Nephron progenitor cell (in vitro differentiated cells): ENCODE measurements at regions not wholly inside any gene's neighbourhood (a gene's known extent, or its start where the extent isn't known, plus 50 kb on each side); places are given as distances from the start of the nearest gene placed in this dataset.

Experiments
- DNase-seq: peaks from one replicate; pipeline ENCODE4 v3.0.0; 2021
- H3K27ac Mint-ChIP-seq: 2 replicates; pipeline ENCODE4 v1.8.0; 2021; ENCODE audit warnings: mild to moderate bottlenecking, moderate library complexity, mixed read lengths
- H3K27me3 Mint-ChIP-seq: 2 replicates; pipeline ENCODE4 v1.8.0; 2021; ENCODE audit warnings: mild to moderate bottlenecking, low read depth, mixed read lengths; ENCODE audit not compliant: poor library complexity
- H3K36me3 Mint-ChIP-seq: 2 replicates; pipeline ENCODE4 v1.8.0; 2021; ENCODE audit warnings: low read depth, mixed read lengths
- H3K4me1 Mint-ChIP-seq: 2 replicates; pipeline ENCODE4 v1.8.0; 2021; ENCODE audit warnings: mixed read lengths
- H3K4me3 Mint-ChIP-seq: 2 replicates; pipeline ENCODE4 v1.8.0; 2021; ENCODE audit warnings: mild to moderate bottlenecking, moderate library complexity, mixed read lengths
- H3K9me3 Mint-ChIP-seq: 2 replicates; pipeline ENCODE4 v1.8.0; 2021; ENCODE audit warnings: mild to moderate bottlenecking, moderate library complexity, mixed read lengths
- CTCF ChIP-seq: fragments of 200-600 bp; sonication (generic); IDR thresholded peaks from 2 replicates; pipeline ENCODE4 v1.5.0; 2021; ENCODE audit warnings: antibody characterized with exemption

GRCh38 chr1:47656719-47657685, 219.2 kb downstream of the FOXD2 start:
- H3K27ac Mint-ChIP-seq = no peak overlapping the region
- H3K36me3 Mint-ChIP-seq = no peaks in the 10 kb centered on the region
- H3K4me3 Mint-ChIP-seq = peak overlapping the region; percentile 14
- H3K27me3 Mint-ChIP-seq = peaks cover 43% of the 10 kb centered on the region
- no peak for DNase-seq
- TF ChIP-seq CTCF = no peak
- peaks cover 59% of the 10 kb centered on the region for H3K4me1 Mint-ChIP-seq
- no peaks in the 10 kb centered on the region for H3K9me3 Mint-ChIP-seq

GRCh38 chr1:47658161-47658920, 220.5 kb downstream of the FOXD2 start:
- H3K27me3 Mint-ChIP-seq = peaks cover 42% of the 10 kb centered on the region

GRCh38 chr1:47659146-47659545, 221.3 kb downstream of the FOXD2 start:
- Mint-ChIP-seq H3K27me3 (peaks cover 38% of the 10 kb centered on the region), H3K4me1 (peaks cover 56% of the 10 kb centered on the region), H3K36me3 (no peaks in the 10 kb centered on the region), H3K9me3 (no peaks in the 10 kb centered on the region), H3K4me3 (no peak overlapping the region), H3K27ac (no peak overlapping the region)
- TF ChIP-seq CTCF = no peak
- no peak for DNase-seq

More at GRCh38 chr1:47658161-47658920, 220.5 kb downstream of the FOXD2 start:
- no peak for DNase-seq
- no peaks in the 10 kb centered on the region for H3K36me3 Mint-ChIP-seq
- no peak overlapping the region for H3K27ac Mint-ChIP-seq
- no peak overlapping the region for H3K4me3 Mint-ChIP-seq
- no peak for TF ChIP-seq CTCF
- H3K4me1 Mint-ChIP-seq = peaks cover 52% of the 10 kb centered on the region
- no peaks in the 10 kb centered on the region for H3K9me3 Mint-ChIP-seq

- no peak for DNase-seq
- TF ChIP-seq CTCF = no peak
- Mint-ChIP-seq H3K4me1 (peaks cover 62% of the 10 kb centered on the region), H3K4me3 (no peak overlapping the region), H3K27me3 (peaks cover 31% of the 10 kb centered on the region), H3K9me3 (no peaks in the 10 kb centered on the region), H3K27ac (no peak overlapping the region), H3K36me3 (no peaks in the 10 kb centered on the region)
Measured at GRCh38 chr1:47660622-47661021, 222.8 kb downstream of the FOXD2 start.

GRCh38 chr1:47661040-47661439, 223.2 kb downstream of the FOXD2 start:
- H3K27ac Mint-ChIP-seq = no peak overlapping the region
- peaks cover 34% of the 10 kb centered on the region for H3K27me3 Mint-ChIP-seq

More at GRCh38 chr1:47661040-47661439, 223.2 kb downstream of the FOXD2 start:
- Mint-ChIP-seq H3K36me3 (no peaks in the 10 kb centered on the region), H3K9me3 (no peaks in the 10 kb centered on the region), H3K4me1 (peaks cover 58% of the 10 kb centered on the region), H3K4me3 (no peak overlapping the region)
- DNase-seq = no peak
- no peak for TF ChIP-seq CTCF
